ENCODE measurements at regions not wholly inside any gene's neighbourhood (a gene's known extent, or its start where the extent isn't known, plus 50 kb on each side); places are given as distances from the start of the nearest gene placed in this dataset.

- TF ChIP-seq, protein P1, sequence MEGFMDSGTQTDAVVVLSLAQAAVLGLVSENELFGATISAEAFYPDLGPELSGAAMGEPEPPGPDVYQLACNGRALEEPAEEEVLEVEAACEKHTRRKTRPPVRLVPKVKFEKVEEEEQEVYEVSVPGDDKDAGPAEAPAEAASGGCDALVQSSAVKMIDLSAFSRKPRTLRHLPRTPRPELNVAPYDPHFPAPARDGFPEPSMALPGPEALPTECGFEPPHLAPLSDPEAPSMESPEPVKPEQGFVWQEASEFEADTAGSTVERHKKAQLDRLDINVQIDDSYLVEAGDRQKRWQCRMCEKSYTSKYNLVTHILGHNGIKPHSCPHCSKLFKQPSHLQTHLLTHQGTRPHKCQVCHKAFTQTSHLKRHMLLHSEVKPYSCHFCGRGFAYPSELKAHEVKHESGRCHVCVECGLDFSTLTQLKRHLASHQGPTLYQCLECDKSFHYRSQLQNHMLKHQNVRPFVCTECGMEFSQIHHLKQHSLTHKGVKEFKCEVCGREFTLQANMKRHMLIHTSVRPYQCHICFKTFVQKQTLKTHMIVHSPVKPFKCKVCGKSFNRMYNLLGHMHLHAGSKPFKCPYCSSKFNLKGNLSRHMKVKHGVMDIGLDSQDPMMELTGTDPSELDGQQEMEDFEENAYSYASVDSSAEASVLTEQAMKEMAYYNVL (CRISPR knock-in tag; IDR thresholded peaks at IDR 0.05; ENCODE audit: borderline replicate concordance): no peak
- no peak for TF ChIP-seq XBP1 (CRISPR knock-in tag; IDR thresholded peaks at IDR 0.05)
Observed at GRCh38 chr2:13543550-13543949, 826.8 kb downstream of the TRIB2 start (continued).

DNA sequence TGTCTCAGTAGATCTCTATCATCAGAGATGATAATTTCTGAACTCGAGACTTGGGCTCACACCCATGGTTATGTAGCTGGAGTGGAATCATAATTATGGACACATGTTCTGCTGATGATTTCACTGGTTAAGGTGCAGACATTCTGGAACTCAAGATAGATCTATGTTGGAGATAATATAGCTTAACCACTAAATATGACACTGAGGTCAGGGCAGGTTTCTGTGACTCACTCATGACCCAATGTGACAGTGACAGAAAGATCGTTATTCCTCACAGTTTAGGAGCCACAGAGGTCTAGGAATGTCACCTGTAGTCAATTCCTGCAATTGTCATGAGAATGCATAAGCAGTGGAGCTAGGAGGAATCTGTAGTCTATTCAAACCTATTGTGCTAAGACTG is 828.6 kb downstream of the TRIB2 start:
- TF ChIP-seq FOXC1 (CRISPR knock-in tag; IDR thresholded peaks at IDR 0.05; ENCODE audit: borderline replicate concordance): no peak
- no peak for TF ChIP-seq ZFAT (CRISPR knock-in tag; conservative IDR thresholded peaks at IDR 0.05)
- no peak for TF ChIP-seq SALL1 (CRISPR knock-in tag; IDR thresholded peaks at IDR 0.05)
- TF ChIP-seq ZNF567 (CRISPR knock-in tag; IDR thresholded peaks at IDR 0.05; ENCODE audit: borderline replicate concordance): no peak
- no peak for TF ChIP-seq U2AF1 (optimal IDR thresholded peaks at IDR 0.05; ENCODE audit: low read depth, low read length)
- no peak for TF ChIP-seq MIER2 (CRISPR knock-in tag; IDR thresholded peaks at IDR 0.05)
- TF ChIP-seq ZSCAN21 (CRISPR knock-in tag; IDR thresholded peaks at IDR 0.05; ENCODE audit: borderline replicate concordance): no peak
- TF ChIP-seq ZNF460 (CRISPR knock-in tag; IDR thresholded peaks at IDR 0.05; ENCODE audit: borderline replicate concordance): no peak
- TF ChIP-seq, protein P2, sequence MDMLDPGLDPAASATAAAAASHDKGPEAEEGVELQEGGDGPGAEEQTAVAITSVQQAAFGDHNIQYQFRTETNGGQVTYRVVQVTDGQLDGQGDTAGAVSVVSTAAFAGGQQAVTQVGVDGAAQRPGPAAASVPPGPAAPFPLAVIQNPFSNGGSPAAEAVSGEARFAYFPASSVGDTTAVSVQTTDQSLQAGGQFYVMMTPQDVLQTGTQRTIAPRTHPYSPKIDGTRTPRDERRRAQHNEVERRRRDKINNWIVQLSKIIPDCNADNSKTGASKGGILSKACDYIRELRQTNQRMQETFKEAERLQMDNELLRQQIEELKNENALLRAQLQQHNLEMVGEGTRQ (IDR thresholded peaks at IDR 0.05; ENCODE audit: low read depth, low read length): no peak
- TF ChIP-seq, protein P2 (CRISPR knock-in tag; IDR thresholded peaks at IDR 0.05; ENCODE audit: borderline replicate concordance): no peak
- TF ChIP-seq ETV5 (CRISPR knock-in tag; IDR thresholded peaks at IDR 0.05; ENCODE audit: borderline replicate concordance): no peak
- TF ChIP-seq, protein P3, sequence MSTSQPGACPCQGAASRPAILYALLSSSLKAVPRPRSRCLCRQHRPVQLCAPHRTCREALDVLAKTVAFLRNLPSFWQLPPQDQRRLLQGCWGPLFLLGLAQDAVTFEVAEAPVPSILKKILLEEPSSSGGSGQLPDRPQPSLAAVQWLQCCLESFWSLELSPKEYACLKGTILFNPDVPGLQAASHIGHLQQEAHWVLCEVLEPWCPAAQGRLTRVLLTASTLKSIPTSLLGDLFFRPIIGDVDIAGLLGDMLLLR (CRISPR knock-in tag; IDR thresholded peaks at IDR 0.05): no peak
- no peak for TF ChIP-seq YY1 (IDR thresholded peaks at IDR 0.05; ENCODE audit: insufficient read depth, insufficient replicate concordance, low read depth, low read length)
- no peak for TF ChIP-seq ZNF564 (CRISPR knock-in tag; IDR thresholded peaks at IDR 0.05)
- TF ChIP-seq TCF12 (IDR thresholded peaks at IDR 0.05): no peak
- no peak for TF ChIP-seq TCF12 (CRISPR knock-in tag; IDR thresholded peaks at IDR 0.05)
- BruUV-seq (replicated peaks): no TSS peak
- POLR2A ChIA-PET: no interaction called here
- no peaks in the 10 kb centered on the region for H3K27me3 ChIP-seq (ENCODE audit: control insufficient read depth in 1 of 2, insufficient read depth in 2 of 2, low read length in 2 of 2)
- no peak overlapping the region for H3K4me3 ChIP-seq (replicated peaks in 1 of 3; ENCODE audit: insufficient read depth in 1 of 3, low read depth in 2 of 3, low read length in 3 of 3)
- ATAC-seq: no peak
- in situ Hi-C loops (cut with HindIII; ENCODE audit: extremely low pct_ligation_motif_present, low pct_unique_long_range_greater_than_20kb): no loop called here
- no peaks in the 10 kb centered on the region for H3K79me2 ChIP-seq (ENCODE audit: insufficient read depth, low read length)
- no peaks in the 10 kb centered on the region for H4K20me1 ChIP-seq (ENCODE audit: insufficient read depth, low read length)
- DNase-seq (ENCODE audit: low spot score): no peak
- H3K9ac ChIP-seq (ENCODE audit: insufficient read depth, low read depth, low read length): no peak overlapping the region
- CTCF ChIA-PET (ENCODE audit: low intra/inter-chr PET ratio, low total read pairs): no interaction called here
- H3K4me1 ChIP-seq (ENCODE audit: insufficient read depth, low read length): no peaks in the 10 kb centered on the region
- no peak for FAIRE-seq
- no peak overlapping the region for H3K27ac ChIP-seq (ENCODE audit: extremely low read length, insufficient read depth, low read length)
- H3K36me3 ChIP-seq (replicated peaks in 1 of 2; ENCODE audit: control insufficient read depth in 1 of 2, insufficient read depth in 2 of 2, low read length in 2 of 2): no peaks in the 10 kb centered on the region
- peaks cover 82% of the 10 kb centered on the region for H3K9me3 ChIP-seq (ENCODE audit: low read length)
- intact Hi-C loops (cut with micrococcal nuclease; ENCODE audit: unreplicated experiment): no loop called here
- H2AFZ ChIP-seq (ENCODE audit: low read length): no peak overlapping the region
- WGBS (ENCODE audit: low lambda C conversion rate): 29% methylated on average over 2 of the region's 2 CpGs
- H3K4me2 ChIP-seq (ENCODE audit: low read depth, low read length): no peak overlapping the region

All from HepG2 (cell line).